Hematopoietic multipotent progenitor cell treated with erythropoietin and hydrocortisone succinate and interleukin-3 and kit ligand, for 6 days (in vitro differentiated cells): ENCODE measurements at regions not wholly inside any gene's neighbourhood (a gene's known extent, or its start where the extent isn't known, plus 50 kb on each side); places are given as distances from the start of the nearest gene placed in this dataset.

Experiments
- DNase-seq: peaks from one replicate; pipeline ENCODE4 v3.0.0-alpha.2; 2015

GRCh38 chr15:56868170-56868569, 50.3 kb upstream of the TCF12 start:
- no peak for DNase-seq

GRCh38 chr15:56866803-56867202, 51.6 kb upstream of the TCF12 start:
- no peak for DNase-seq

GRCh38 chr15:56857828-56858227, 60.6 kb upstream of the TCF12 start:
- no peak for DNase-seq

DNA sequence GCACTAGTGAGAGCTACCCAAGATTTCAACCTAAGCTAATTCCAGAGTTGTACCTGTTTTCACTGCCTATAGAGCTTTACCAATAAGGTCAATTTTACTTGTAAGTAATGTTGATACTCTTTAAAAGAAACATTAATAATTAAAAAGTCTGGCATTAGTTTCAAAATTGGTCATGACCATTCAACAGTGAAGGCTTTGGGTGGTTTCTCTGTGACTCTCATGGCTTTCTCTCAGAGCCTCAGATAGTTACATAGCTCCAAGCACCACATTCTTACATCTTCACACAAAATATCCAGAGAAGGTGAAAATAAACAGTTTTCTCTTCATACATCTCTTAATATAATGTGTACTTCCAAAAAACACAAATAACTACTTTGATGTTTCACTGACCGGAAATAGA, 61.5 kb upstream of the TCF12 start:
- DNase-seq: no peak

DNA sequence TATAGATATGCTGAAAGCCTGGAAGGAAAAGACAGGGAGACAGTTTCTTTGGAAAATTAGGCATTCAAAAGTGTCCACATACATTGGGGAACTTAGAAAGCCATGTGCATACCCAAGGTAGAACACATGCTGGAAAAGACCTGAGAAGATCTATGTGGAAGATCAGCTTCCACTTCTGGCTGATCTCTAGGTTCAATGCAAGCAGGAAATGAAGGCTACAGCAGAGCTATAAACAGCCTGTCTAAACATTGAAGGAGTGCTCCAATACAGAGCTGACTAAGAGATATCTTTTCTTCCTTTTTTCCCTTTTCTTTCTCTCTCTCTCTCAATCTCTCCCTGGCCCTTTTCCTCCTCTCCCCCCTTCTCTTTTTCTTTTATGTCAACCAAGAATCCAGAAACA, 73.6 kb upstream of the TCF12 start:
- DNase-seq: no peak

DNA sequence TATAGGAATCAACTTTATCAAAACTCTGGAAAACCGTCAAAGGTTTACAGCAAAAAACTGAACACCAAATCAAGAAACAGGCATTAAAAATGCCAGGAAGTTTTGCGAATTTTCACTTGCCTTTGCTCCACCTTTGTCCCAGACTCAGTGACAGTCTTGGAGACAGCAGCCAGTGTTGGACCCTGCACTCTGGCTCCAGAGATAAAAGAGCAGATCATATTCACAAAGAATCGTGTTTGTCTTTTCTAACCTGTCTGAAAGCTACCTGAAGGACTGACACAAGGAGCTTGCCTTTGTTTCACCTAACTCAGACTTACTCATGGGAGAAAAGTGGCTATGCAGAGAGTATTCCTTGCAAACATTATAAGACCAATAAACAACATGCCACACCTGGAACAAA, 74.0 kb upstream of the TCF12 start:
- DNase-seq: no peak

DNA sequence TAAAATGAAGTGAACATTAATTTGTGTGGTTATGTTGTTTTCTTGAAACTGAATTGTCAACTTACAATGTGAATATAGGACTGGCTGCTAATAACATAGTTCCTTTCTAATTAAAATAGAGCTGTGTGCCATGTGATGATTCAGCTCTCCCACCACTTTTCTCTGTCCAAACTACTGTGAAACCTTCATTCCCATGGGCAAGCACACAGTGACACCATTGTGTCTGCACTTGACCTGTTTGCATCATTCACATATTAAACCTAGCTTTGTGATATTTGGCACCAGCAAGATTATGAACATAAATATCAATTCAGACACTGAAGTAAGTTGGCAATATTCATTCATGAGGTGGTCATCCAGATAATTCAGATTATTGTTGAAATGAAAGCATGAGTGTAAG, 78.8 kb upstream of the TCF12 start:
- DNase-seq: no peak

- no peak for DNase-seq
Measured at GRCh38 chr15:56839099-56839498, 79.3 kb upstream of the TCF12 start.

DNA sequence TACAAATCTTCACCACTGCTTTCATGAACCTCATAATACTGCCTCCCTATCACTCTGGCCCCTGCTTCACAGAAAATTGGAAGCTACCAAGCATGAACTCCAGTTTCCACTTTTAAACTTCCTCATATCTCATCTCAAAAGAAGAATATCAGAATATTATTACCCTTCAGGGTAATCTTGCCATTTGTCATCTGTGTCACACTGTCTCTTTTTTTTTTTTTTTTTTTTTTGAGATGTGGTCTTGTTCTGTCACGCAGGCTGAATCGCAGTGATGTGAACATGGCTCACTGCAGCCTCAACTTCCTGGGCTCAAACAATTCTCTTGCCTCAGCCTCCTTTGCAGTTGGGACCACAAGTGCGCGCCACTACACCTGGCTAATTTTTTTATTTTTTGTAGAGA, 80.4 kb upstream of the TCF12 start:
- no peak for DNase-seq

- DNase-seq: no peak
Measured at GRCh38 chr15:56837273-56837672, 81.2 kb upstream of the TCF12 start.

- peak; percentile 11 for DNase-seq
Measured at GRCh38 chr15:56835718-56836171, 82.7 kb upstream of the TCF12 start.

DNA sequence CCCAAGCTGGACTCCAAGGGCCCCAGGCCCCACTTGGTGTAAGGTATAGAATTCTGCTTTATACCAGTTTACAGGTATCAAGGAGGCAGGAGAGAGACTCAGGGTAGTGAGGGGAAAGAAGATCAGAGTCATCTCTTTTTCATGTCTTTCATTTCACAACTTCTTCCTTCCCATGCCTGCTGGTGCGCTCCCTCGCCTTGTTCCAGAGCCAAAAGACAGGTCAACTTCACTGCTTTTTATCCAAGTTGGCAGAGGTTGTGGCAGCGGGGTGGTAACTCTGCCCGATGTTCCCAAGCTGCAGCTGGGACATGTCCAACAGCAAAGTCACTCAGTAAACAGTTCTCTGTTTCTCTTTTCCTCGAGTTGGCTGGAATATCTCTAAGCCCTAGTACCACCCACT, 86.3 kb upstream of the TCF12 start:
- DNase-seq: no peak

- no peak for DNase-seq
Measured at GRCh38 chr15:56831467-56832005, 86.9 kb upstream of the TCF12 start.

DNA sequence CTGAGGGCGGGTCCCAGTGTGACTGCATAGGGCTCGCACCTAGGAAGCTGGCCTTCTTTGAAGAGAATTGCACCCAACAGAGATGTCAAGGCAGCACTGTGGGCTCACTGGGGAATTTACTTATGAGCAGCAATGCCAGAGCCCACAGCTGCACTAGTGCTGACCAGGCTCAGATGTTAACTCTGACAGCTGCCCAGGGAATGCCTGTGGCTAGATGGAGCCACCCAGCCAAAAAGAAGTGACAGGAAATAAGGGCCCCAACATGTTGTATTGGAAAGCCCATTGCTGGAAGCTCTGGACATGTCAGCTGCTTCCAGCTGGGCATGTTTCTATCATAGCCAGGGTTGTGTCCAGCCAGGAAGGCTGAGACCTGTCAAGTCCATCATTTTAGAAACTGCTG, 90.9 kb upstream of the ZNF280D start:
- DNase-seq: no peak

DNA sequence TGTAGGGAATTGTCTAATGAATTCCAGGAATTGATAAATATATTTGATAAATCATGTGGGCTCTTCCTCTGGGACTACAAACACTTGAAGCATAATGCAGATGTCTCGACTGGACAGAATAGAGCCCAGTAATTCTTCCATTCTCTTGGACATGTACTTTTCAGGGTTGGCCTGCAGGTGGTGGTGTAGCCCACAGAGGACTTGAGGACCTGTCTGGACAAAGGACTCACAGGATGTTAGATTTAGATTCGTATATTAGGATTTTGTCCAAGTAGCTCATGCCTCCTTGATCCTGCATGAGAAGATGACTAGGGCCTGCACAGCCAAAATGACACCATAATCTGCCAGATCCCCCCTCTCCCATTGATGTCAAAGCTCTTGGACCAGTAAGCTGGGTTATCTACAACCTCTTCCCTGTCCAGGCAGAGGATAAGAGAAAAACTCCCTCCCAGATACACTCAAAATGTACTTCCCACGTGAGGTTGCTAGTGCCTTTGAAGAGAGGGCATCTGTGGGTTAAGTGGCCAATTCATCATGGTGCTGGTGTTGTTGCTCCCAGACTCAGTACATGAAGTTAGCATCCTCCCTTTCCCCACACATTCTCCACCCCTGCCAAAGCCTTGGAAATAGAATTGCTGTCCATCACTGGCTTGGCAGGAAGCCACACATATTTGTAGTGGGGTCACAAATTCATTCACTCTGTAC, 88.6 kb upstream of the ZNF280D start:
- DNase-seq: peak; percentile 72

DNA sequence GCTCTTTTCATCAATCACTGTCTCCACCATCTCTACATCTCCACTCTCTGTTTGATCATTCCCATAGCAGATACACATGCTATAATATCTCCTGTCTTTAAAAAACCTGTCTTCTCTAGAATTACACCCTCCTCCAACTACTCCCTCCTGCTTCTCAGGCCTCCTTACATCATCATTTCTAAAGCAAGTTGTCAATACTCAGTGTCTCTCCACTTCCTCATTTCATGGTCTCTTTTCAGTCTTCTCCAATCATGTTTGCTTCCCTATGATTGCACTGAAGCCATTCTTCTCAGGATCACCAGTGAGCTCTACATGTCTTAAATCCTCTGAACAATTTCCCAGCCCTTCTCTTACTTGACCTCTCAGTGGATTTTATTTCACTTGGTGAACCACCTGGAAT, 87.0 kb upstream of the ZNF280D start:
- peak; percentile 40 for DNase-seq

GRCh38 chr15:56817321-56818080, 84.2 kb upstream of the ZNF280D start:
- no peak for DNase-seq

GRCh38 chr15:56816781-56817180, 83.5 kb upstream of the ZNF280D start:
- no peak for DNase-seq

- DNase-seq: peak; percentile 79
Measured at GRCh38 chr15:56815247-56815646, 81.9 kb upstream of the ZNF280D start.

DNA sequence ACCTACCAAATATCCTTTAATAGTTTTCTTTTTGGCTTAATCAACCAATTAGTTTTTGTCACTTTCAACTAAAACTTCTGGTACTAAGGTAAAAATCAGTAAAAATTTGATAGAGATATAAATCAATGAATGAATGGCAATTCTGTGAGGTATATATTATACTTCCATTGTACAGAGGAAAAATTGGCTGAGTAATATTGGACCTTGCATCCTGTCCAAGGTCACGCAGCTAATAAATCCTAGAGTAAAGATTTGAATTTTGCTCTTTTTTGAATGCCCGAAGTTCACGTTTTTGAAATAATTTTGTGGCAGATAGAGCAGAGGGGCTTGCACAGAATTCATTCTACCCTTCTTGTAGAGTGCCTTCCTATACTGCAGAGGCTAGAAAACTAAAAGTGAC, 81.1 kb upstream of the ZNF280D start:
- no peak for DNase-seq

GRCh38 chr15:56813995-56814394, 80.7 kb upstream of the ZNF280D start:
- DNase-seq: no peak

DNA sequence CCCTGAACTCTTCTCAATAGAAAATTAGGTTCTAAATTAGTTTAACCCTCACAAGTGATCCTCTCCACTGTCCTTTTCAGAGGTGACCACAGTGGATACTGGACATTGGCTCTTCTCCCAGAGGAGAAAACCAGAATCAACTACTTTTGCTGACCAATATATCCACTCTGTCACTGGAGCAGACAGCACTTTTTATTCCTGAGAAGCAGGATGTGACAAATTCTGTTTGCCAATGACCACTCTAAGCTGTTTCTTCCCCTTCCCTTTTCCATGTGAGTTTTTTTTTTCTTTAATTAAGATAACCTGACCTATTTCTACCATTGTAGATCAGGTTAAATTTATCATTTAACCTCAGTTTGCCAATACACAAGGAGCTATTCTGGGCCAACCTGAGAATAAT, 79.7 kb upstream of the ZNF280D start:
- no peak for DNase-seq

- no peak for DNase-seq
Measured at GRCh38 chr15:56812221-56812620, 78.9 kb upstream of the ZNF280D start.

- no peak for DNase-seq
Measured at GRCh38 chr15:56811586-56811985, 78.3 kb upstream of the ZNF280D start.
